T-helper 1 cell (primary cell): ENCODE measurements at regions not wholly inside any gene's neighbourhood (a gene's known extent, or its start where the extent isn't known, plus 50 kb on each side); places are given as distances from the start of the nearest gene placed in this dataset.

Experiments
- DNase-seq, 5 donors: peaks; one replicate each; pipeline ENCODE4 v3.0.0-alpha.2; 2012 to 2020

- no peak for DNase-seq
These were observed 142.5 kb upstream of the SPACA1 start for GRCh38 chr6:87905101-87905641.

GRCh38 chr6:87904011-87904410 lies 143.6 kb upstream of the SPACA1 start:
- DNase-seq: no peak

DNA sequence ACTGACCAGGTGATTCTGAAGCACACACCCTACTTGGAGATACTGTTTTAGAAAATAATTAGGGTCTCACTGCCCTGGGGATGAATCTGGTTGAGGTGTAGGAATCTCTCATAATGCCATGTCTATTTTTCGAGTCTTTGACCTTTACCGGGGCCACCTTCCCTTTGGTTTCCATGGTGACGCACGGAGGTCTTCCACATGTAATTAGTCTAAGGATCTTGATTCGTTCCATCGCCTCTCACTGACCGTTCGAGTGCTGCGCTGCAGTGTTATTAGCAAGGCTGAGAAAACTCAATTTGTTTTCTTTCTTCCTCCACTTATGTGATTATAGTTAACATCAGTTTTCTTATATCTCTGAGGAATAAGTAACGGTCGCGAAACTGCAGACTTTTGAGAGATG lies 144.3 kb upstream of the SPACA1 start:
- no peak for DNase-seq

DNA sequence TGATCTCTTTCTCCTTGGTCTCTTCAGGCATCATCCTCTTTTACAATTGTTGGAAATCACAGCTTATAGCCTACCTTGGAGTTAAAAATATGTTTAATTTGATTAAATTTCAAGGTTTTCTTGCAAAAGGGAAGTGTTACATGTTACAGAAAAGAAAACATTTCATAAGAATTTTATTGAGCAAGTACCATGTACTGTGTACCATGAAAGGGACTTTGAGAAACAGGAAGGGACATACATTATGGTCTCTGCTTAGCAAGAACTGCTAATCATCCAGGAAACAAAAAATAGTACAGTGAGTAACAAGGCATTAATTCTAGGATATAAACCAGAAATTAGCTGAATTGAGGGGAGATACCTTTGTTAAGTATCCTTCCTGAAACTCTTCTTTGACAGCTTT lies 145.3 kb upstream of the SPACA1 start:
- no peak for DNase-seq

GRCh38 chr6:87901613-87902012 lies 146.0 kb upstream of the SPACA1 start:
- DNase-seq: no peak

- DNase-seq: no peak
These were observed 147.4 kb upstream of the SPACA1 start for GRCh38 chr6:87900160-87900698.

DNA sequence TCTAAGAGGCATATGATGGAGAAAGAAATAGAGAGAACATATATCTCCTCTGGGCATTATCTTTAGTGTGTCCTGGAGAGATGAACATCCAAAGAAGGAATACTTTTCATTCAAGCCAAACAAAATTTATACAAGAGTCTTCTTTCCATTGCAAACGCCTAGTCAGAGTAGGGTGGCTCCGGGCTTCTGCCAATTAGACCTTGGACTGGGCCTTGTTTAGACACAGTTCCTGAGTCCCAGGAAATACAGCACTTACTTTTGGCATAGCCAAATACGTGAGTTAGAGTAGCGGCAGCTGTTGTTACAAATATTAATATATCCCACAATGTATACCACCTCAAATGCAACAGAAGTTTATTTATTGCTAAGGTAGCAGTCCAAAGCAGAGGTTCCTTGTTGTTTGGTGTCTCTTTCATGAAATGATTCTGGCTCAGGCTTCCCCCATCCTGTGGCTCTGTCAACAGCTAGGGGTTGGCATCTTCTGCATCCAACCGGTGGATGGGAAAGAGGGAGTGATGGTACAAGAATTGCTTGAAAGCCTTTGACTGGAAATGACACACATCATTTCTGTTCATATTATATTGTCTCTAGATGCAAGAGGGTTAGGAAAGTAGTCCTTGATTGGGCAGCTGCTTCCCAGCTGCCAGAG lies 148.0 kb upstream of the SPACA1 start:
- DNase-seq: no peak

DNA sequence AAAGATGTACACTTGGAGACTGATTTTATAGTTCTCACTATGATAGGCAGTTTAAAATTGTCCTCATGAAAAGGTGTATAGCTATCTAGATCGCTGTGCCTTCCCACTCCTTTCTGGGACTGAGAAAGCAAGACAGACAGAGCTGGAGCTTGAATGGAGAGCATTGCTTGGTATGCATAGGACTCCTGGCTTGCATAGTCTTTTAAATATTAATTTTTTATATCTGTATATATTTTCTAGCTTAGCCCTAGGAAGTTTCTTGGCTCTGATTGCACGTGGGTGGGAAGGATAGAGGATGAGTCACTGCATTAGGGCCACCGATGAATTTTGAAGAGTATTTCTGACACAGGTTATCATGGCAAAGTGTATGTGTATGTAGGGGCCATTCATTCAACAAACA lies 150.0 kb upstream of the SPACA1 start:
- no peak for DNase-seq

GRCh38 chr6:87897013-87897412 lies 150.6 kb upstream of the SPACA1 start:
- DNase-seq: no peak

- no peak for DNase-seq
These were observed 160.4 kb upstream of the SPACA1 start for GRCh38 chr6:87887266-87887665.

GRCh38 chr6:87884203-87884602 lies 163.4 kb upstream of the SPACA1 start:
- DNase-seq: no peak

GRCh38 chr6:87881342-87881895 lies 166.2 kb upstream of the SPACA1 start:
- peak in 1 of 5 donors; percentile 7 for DNase-seq

DNA sequence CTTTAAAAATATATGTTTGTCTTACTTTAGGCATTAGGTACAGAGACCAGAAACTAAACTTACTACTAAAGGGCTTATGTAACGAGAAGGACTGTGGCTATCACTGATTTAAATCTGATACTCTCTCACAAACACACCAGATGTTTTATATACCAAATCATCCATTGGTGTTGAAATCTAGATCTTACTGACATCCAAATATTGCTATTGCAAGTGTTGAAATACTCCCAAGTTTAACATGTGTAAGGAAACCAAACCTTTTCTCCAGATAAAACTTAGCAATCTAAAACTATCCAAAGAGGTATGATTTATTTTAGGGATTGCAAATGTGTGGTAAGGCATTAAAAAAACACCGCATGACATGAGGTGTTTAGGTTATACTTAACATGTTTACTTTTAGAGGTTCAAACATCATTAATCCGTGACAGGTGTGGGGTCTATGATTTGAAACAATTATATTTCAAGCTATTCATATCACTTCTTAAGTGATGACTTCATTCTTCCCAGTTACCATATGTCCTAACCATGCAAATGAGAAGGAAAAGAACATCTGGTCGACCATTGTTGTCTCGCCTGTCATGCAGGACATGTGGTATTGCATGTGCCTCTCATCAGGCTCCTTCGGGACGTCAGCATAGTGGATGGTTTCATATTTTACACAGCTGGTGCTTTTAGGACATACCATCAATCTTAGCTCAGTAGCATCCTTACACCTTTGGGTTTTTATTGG lies 168.3 kb upstream of the SPACA1 start:
- no peak for DNase-seq

DNA sequence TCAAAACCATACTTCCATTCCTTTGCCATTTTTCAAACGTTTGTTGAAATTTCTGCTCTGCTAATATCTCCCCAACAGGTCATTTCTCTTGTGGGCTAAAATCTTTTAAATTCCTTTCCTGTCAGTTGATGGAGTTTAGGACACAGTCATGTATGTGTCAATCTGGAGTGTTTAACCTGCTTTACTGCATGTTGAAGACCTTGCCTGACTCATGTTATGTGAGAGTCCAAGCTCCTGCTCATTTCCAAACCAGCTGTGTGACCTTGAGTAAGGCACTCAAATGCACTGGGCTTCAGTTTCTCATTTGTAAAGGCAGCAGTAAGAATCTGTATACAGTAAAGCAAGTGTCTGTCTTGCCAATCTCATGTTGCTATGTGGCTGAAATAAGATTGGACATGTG lies 171.9 kb upstream of the SPACA1 start:
- no peak for DNase-seq

GRCh38 chr6:87873556-87873955 lies 171.5 kb upstream of the AKIRIN2 start:
- no peak for DNase-seq

DNA sequence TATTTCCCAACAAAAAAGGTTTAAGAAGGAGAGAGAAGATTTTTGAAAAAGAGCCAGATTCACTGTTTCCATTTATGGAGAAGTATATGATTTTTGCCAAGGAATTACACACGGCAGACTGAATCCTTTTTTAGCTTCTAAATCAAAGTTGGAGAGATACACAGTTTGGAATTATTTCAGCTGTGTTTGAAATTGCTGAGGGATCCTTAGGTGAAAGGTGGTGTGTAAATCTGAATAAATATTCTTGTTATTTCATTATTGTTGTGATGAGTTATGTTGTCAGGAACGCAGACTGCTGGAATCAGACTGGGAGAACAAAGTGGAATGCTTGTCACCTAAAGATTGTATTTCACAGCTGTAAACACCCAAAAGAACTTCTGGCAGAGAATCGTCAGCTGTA lies 168.5 kb upstream of the AKIRIN2 start:
- DNase-seq: no peak

DNA sequence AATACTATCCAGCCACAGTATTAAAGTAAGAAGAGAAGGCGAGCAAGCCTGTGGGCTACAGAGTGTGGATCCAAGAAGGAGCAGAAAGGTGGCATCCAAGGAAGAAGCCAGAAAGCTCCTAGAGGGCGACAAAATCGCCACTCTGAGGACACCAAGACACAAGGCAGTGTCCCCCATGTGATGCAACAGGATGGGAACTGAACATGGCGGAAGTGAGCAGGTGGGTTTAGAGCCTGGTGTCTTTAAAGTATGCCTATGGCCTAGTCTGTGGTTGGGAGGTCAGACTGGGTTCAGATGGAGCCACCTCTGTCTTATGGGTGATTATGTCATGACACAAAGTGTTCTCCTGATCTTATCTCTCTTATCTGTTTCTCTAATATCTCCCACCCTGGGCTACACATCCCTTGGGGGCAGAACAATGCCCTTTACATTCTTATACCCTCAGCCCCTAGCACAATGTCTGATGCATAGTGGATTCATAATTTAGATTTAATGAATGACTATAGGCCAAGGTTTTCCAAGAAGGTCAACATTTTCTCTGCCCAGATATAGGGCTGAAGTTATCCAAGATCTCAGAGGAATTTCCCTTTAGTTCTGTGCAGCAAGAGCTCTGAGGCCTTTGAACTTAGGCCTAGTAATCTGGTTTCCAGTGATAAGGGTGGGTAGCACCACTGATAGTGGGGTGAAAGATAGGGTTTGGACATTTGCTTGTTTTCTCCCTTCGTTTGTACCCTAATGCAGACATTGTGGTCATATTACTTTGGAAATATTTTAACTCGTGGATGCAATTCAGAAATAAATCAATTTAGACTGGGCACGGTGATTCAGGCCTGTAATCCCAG lies 167.3 kb upstream of the AKIRIN2 start:
- DNase-seq: no peak

GRCh38 chr6:87860902-87861301 lies 158.9 kb upstream of the AKIRIN2 start:
- no peak for DNase-seq

DNA sequence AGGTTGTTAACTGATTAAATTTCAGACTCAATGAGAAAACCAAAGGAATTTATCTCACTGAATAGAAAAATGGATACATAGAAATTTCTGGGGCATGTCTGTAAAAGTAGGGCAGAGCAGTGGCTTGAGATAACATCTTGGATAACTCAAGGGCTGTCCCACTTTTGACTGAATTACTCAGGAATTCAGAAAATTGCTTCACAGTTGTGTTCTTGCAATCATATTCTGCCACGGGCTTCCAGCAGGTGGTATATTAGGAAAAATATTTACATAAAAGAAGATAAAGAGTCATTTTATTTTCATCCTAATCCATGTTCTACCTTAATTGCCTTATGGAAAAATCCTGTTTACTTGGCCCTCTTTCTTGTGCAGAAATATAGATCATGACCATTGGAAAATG lies 156.4 kb upstream of the AKIRIN2 start:
- DNase-seq: no peak

GRCh38 chr6:87851674-87852299 lies 149.8 kb upstream of the AKIRIN2 start:
- no peak for DNase-seq

- no peak for DNase-seq
These were observed 146.6 kb upstream of the AKIRIN2 start for GRCh38 chr6:87848616-87849015.

GRCh38 chr6:87847830-87848210 lies 145.8 kb upstream of the AKIRIN2 start:
- DNase-seq: no peak
